HG03575 (cell line): ENCODE measurements at regions not wholly inside any gene's neighbourhood (a gene's known extent, or its start where the extent isn't known, plus 50 kb on each side); places are given as distances from the start of the nearest gene placed in this dataset.
"Not testable (repeated sequence)": the region's sequence is repeated elsewhere in the genome, so short reads cannot be mapped to it uniquely, and the experiment has no call there.

Source experiments
- ATAC-seq: cut with Tn5 transposase; IDR thresholded peaks from one replicate; pipeline ENCODE4 v1.9.1; 2021; ENCODE audit not compliant: unreplicated experiment, insufficient number of reproducible peaks, low FRiP score; ENCODE audit errors: extremely low read depth

GRCh38 chr5:97455996-97456395 is 272.9 kb upstream of the RIOK2 start:
- no peak for ATAC-seq

- no peak for ATAC-seq
Measured at GRCh38 chr5:97458851-97459250, 275.8 kb upstream of the RIOK2 start.

- no peak for ATAC-seq
Measured at GRCh38 chr5:97471951-97472350, 288.9 kb upstream of the RIOK2 start.

GRCh38 chr5:97475847-97476246 is 292.8 kb upstream of the RIOK2 start:
- ATAC-seq, result no peak

- peak; percentile 55 for ATAC-seq
Measured at GRCh38 chr5:97476852-97477534, 293.9 kb upstream of the RIOK2 start.

GRCh38 chr5:97478483-97478882 is 295.4 kb upstream of the RIOK2 start:
- no peak for ATAC-seq

- no peak for ATAC-seq
Measured at GRCh38 chr5:97480313-97480712, 297.3 kb upstream of the RIOK2 start.

- ATAC-seq, result no peak
Measured at GRCh38 chr5:97488126-97488668, 305.1 kb upstream of the RIOK2 start.

- no peak for ATAC-seq
Measured at GRCh38 chr5:97489010-97489840, 306.2 kb upstream of the RIOK2 start.

GRCh38 chr5:97494465-97494864 is 311.4 kb upstream of the RIOK2 start:
- no peak for ATAC-seq

GRCh38 chr5:97495301-97495700 is 312.3 kb upstream of the RIOK2 start:
- no peak for ATAC-seq

GRCh38 chr5:97496037-97496436 is 313.0 kb upstream of the RIOK2 start:
- no peak for ATAC-seq

- no peak for ATAC-seq
Measured at GRCh38 chr5:97498657-97499056, 315.6 kb upstream of the RIOK2 start.

- ATAC-seq, result no peak
Measured at GRCh38 chr5:97499605-97500004, 316.6 kb upstream of the RIOK2 start.

GRCh38 chr5:97501286-97501964 is 318.4 kb upstream of the RIOK2 start:
- no peak for ATAC-seq

- no peak for ATAC-seq
Measured at GRCh38 chr5:97501965-97502305, 318.9 kb upstream of the RIOK2 start.

- no peak for ATAC-seq
Measured at GRCh38 chr5:97508864-97509263, 325.8 kb upstream of the RIOK2 start.

GRCh38 chr5:97519565-97519964 is 336.5 kb upstream of the RIOK2 start:
- not testable (repeated sequence) for ATAC-seq

- not testable (repeated sequence) for ATAC-seq
Measured at GRCh38 chr5:97523336-97523735, 340.3 kb upstream of the RIOK2 start.

- ATAC-seq, result no peak
Measured at GRCh38 chr5:97525780-97526179, 342.7 kb upstream of the RIOK2 start.
